ENCODE measurements at regions not wholly inside any gene's neighbourhood (a gene's known extent, or its start where the extent isn't known, plus 50 kb on each side); places are given as distances from the start of the nearest gene placed in this dataset.

DNA sequence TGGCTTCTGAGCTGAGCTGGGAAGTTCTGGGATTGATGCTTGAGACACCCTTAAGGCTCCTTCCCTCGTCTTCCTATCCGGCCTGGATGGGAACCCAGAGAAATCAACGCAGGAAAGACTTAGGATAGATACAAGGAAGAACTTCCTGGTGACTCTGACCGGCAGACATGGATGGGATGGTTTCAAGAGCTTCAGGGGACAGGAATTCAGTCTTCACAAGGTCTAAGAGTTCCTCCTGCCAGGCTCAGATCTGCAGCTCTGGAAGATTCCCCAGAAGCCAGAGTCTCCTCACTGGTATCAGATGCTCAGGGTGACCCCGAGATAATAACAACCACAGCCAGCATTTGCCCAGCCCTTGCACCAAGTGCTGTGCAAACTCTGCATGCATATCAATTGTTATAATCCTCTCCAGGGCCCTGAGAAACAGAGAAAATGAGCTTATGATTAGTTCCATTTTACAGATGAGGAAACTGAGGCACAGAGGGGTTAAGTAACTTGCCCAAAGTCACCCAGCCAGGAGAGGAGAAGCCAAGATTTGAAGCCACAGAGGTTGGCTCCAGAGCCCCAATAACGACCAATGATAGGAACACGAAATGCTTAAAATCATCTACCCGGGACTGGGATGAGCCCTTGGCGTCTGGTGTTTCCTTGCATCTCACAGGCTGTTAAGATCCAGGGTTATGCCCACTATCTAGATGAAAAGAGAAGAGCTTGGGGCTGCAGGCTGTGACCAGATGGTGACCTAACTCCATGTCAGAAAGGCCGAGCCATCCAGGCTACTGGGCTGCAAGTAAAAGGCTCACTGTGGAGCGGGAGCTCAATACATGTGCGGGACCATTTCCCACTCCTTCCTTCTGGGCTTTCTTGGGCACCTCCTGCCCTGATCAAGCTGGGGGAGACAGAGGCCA lies 119.8 kb downstream of the C9orf50 start:
- Histone ChIP-seq H4K20me1 (ENCODE audit: insufficient read depth) (no peaks in the 10 kb centered on the region), H2AFZ (ENCODE audit: low read depth, low read length, poor library complexity, severe bottlenecking) (no peak overlapping the region), H3K4me1 (ENCODE audit: control insufficient read depth in 1 of 2, insufficient read depth in 2 of 2, low read length in 2 of 2) (peaks cover 83 to 100% of the 10 kb centered on the region in 2 experiments), H3K27me3 (ENCODE audit: insufficient read depth, low read length) (no peaks in the 10 kb centered on the region), H3K4me3 (replicated peaks in 1 of 2; ENCODE audit: low read depth in 1 of 2, low read length in 2 of 2) (no peak overlapping the region), H3K9me2 (ENCODE audit: insufficient read depth) (no peaks in the 10 kb centered on the region), H3K79me2 (ENCODE audit: insufficient read depth, low read length) (peaks cover 17% of the 10 kb centered on the region; the same call in 1 of the 2 replicates), H3K9ac (ENCODE audit: low read length) (0 out of 2 replicates have a peak overlapping the region, but pooled peaks have one; percentile 31), H3K36me3 (ENCODE audit: control insufficient read depth in 1 of 2, insufficient read depth in 2 of 2, low read length in 2 of 2) (peaks cover 0 to 4% of the 10 kb centered on the region in 2 experiments; a peak in 1 of 4 replicates), H3K4me2 (ENCODE audit: low read length) (no peak overlapping the region), H3K9me3 (ENCODE audit: control insufficient read depth in 1 of 2, insufficient read depth in 1 of 2, low read depth in 1 of 2, low read length in 2 of 2) (no peaks in the 10 kb centered on the region), H3K27ac (ENCODE audit: low read depth, low read length) (peak overlapping the region; percentile 100)
- RAD21 ChIA-PET (ENCODE audit: low non-redundant PET in 1 of 2, low total read pairs in 2 of 2, uncharacterized antibody in 2 of 2, unreplicated experiment in 2 of 2): interaction anchor here in 1 of 2 experiments (1.0 kb wide), 1 partner anchor 95 kb away, joined by 3 read pairs; no protein-coding TSS in a partner anchor
- intact Hi-C loops (cut with micrococcal nuclease): loop anchor here (5.0 kb wide), 1 partner anchor 66 kb away; no protein-coding TSS in a partner anchor
- TF ChIP-seq, protein P1, sequence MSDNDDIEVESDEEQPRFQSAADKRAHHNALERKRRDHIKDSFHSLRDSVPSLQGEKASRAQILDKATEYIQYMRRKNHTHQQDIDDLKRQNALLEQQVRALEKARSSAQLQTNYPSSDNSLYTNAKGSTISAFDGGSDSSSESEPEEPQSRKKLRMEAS (IDR thresholded peaks at IDR 0.05): no peak
- TF ChIP-seq POLR2AphosphoS5 (IDR thresholded peaks at IDR 0.05; ENCODE audit: low read depth, low read length) (no peak), CTCF (IDR thresholded peaks at IDR 0.05 in 2 of 3, conservative IDR thresholded peaks at IDR 0.05 in 1 of 3; ENCODE audit: borderline replicate concordance in 1 of 3, insufficient read depth in 1 of 3, low read depth in 2 of 3, low read length in 2 of 3) (no peak), EZH2phosphoT487 (IDR thresholded peaks at IDR 0.05; ENCODE audit: borderline replicate concordance) (no peak), ZBTB33 (IDR thresholded peaks at IDR 0.05; ENCODE audit: extremely low read depth, insufficient replicate concordance, low read length) (no peak), EZH2 (IDR thresholded peaks at IDR 0.05) (no peak), ZNF274 (IDR thresholded peaks at IDR 0.05; ENCODE audit: low read depth, low read length) (no peak), SIN3A (IDR thresholded peaks at IDR 0.05; ENCODE audit: low read depth) (no peak), CBX3 (IDR thresholded peaks at IDR 0.05; ENCODE audit: low read depth) (no peak), FOSL1 (IDR thresholded peaks at IDR 0.05; ENCODE audit: low read depth) (no peak), JUND (IDR thresholded peaks at IDR 0.05) (no peak), SRF (IDR thresholded peaks at IDR 0.05; ENCODE audit: low read depth) (no peak), REST (IDR thresholded peaks at IDR 0.05; ENCODE audit: low read depth) (no peak), RAD21 (IDR thresholded peaks at IDR 0.05; ENCODE audit: low read depth) (no peak), ELF1 (IDR thresholded peaks at IDR 0.05; ENCODE audit: borderline replicate concordance, low read depth) (no peak)
- POLR2A ChIA-PET: interaction anchor here (0.7 to 3.5 kb wide), 12 partner anchors 12 to 323 kb away, joined by 3 to 11 read pairs (median 4); partner anchors contain the start of gene IER5L
- BruUV-seq (replicated peaks): no TSS peak
- DNase-seq (ENCODE audit: low read depth, low spot score) (no peak), ATAC-seq (no peak)
- CTCF ChIA-PET: interaction anchor here (1.1 to 1.3 kb wide), 2 partner anchors 52 to 358 kb away, joined by 3 read pairs; no protein-coding TSS in a partner anchor
